HFFc6 (cell line): ENCODE measurements at regions not wholly inside any gene's neighbourhood (a gene's known extent, or its start where the extent isn't known, plus 50 kb on each side); places are given as distances from the start of the nearest gene placed in this dataset.

Experiments used
- DNase-seq: peaks from one replicate; pipeline ENCODE4 v3.0.0-alpha.2; 2018
- H3K27ac Mint-ChIP-seq: 2 replicates; pipeline ENCODE4 v1.8.0; 2020; ENCODE audit warnings: mild to moderate bottlenecking, mixed read lengths
- H3K27me3 Mint-ChIP-seq: 2 replicates; pipeline ENCODE4 v1.8.0; 2021; ENCODE audit warnings: mild to moderate bottlenecking, moderate library complexity, mixed read lengths; ENCODE audit not compliant: insufficient read depth
- H3K36me3 Mint-ChIP-seq: 2 replicates; pipeline ENCODE4 v1.8.0; 2021; ENCODE audit warnings: low read depth, mixed read lengths
- H3K4me1 Mint-ChIP-seq: 2 replicates; pipeline ENCODE4 v1.8.0; 2020; ENCODE audit warnings: low read depth, mixed read lengths
- H3K4me3 Mint-ChIP-seq: 2 replicates; pipeline ENCODE4 v1.8.0; 2020; ENCODE audit warnings: mild to moderate bottlenecking, moderate library complexity, mixed read lengths
- H3K9me3 Mint-ChIP-seq: 2 replicates; pipeline ENCODE4 v1.8.0; 2020; ENCODE audit warnings: mild to moderate bottlenecking, mixed read lengths
- TF ChIP-seq, protein P1 (sequence below): fragments of 200-600 bp; sonication (generic); IDR thresholded peaks from 2 replicates; pipeline ENCODE4 v1.5.0; 2021; ENCODE audit warnings: antibody characterized with exemption, mild to moderate bottlenecking

DNA sequence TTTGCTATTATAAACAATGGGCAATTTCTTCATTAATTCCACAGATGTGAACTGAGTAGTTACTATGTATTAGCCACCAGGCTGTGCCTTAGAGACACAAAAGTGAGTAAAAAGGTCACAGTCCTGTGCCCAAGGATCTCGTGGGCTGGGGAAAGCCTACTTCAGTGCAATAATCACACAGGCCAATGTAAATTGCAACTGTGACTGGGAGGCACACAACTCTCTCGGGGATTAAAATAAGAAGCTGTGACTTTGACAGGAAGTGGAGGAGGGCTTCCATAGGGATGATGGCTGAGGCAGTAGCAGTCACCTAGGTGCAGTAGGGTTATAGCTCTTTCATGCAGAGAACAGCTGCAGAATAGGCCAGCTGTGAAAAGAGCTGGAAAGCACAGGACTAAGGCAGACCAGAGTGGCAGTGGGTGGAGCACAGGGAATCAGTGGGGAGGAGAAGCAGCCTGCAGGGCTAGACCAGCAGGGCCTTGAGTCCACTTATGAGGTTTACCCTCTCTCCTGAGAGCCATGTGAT lies 121.9 kb downstream of the MAB21L3 start:
- TF ChIP-seq, protein P1, sequence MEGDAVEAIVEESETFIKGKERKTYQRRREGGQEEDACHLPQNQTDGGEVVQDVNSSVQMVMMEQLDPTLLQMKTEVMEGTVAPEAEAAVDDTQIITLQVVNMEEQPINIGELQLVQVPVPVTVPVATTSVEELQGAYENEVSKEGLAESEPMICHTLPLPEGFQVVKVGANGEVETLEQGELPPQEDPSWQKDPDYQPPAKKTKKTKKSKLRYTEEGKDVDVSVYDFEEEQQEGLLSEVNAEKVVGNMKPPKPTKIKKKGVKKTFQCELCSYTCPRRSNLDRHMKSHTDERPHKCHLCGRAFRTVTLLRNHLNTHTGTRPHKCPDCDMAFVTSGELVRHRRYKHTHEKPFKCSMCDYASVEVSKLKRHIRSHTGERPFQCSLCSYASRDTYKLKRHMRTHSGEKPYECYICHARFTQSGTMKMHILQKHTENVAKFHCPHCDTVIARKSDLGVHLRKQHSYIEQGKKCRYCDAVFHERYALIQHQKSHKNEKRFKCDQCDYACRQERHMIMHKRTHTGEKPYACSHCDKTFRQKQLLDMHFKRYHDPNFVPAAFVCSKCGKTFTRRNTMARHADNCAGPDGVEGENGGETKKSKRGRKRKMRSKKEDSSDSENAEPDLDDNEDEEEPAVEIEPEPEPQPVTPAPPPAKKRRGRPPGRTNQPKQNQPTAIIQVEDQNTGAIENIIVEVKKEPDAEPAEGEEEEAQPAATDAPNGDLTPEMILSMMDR = no peak
- DNase-seq = no peak
- Mint-ChIP-seq H3K27me3 (peaks cover 20% of the 10 kb centered on the region), H3K27ac (no peak overlapping the region), H3K36me3 (no peaks in the 10 kb centered on the region), H3K4me1 (no peaks in the 10 kb centered on the region), H3K4me3 (no peak overlapping the region), H3K9me3 (no peaks in the 10 kb centered on the region)

DNA sequence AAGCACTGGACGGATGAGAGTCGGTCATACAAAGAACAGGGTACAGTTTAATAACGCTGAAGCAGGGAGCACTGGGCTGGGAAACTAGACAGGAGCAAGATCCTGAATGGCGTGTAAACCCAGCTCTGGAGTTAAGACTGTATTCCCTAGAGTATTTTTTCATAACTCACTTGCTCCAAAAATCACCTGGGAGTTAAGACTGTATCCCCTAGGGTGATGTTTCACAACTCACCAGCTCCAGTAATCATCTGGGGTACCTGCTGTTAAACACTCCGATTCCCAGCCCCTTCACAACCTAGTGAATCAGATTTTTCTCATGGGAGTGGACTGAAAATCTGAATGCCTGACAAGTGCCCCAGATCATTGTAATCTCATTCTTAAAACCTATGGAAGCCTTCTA lies 123.2 kb downstream of the MAB21L3 start:
- Mint-ChIP-seq H3K9me3 (no peaks in the 10 kb centered on the region), H3K4me3 (no peak overlapping the region), H3K4me1 (no peaks in the 10 kb centered on the region), H3K27ac (no peak overlapping the region), H3K27me3 (peaks cover 23% of the 10 kb centered on the region), H3K36me3 (no peaks in the 10 kb centered on the region)
- DNase-seq = no peak
- TF ChIP-seq, protein P1 = no peak

DNA sequence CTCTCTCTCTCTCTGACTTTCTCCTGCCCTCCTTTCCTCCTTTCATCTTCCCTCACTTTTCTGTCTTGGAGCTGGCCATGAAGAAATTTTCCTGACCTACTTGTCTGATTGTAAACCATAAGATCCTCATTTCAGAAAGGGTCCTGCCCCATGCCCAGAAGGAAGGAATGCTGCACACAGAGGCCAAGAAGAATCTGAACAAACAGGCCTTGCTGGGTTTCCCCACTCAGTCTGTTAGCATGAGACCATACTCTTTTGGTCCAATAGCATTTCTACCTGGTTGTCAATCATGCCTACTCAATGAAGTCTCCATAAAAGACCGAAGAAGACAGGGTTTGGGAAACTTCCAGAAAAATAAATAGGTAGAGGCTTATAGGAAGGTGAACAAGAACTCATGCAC lies 128.7 kb downstream of the MAB21L3 start:
- no peaks in the 10 kb centered on the region for H3K36me3 Mint-ChIP-seq
- H3K27ac Mint-ChIP-seq = no peak overlapping the region
- H3K4me3 Mint-ChIP-seq = no peak overlapping the region
- TF ChIP-seq, protein P1 = no peak
- no peaks in the 10 kb centered on the region for H3K4me1 Mint-ChIP-seq
- H3K27me3 Mint-ChIP-seq = peaks cover 22% of the 10 kb centered on the region
- no peak for DNase-seq
- H3K9me3 Mint-ChIP-seq = no peaks in the 10 kb centered on the region

DNA sequence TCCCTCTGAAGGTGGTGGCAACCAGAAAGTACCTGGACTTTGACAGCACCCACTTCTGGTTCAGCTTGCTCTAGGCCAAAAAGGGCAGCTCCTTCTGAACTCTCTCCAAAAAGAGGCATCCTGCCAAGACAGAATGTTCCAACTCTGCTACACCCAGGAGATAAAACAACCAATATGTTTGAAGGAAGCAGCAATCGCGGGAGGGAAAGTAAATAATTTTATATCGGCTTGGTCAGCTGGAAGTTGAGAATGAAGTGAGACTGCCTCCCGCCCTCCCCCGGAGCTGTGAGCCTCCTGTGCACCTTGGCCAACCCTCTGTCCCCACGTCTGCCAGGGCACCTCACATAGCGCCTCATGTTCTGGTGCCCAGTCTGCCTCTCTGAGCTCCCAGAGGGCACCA lies 130.3 kb upstream of the ATP1A1 start:
- Mint-ChIP-seq H3K27me3 (peaks cover 24% of the 10 kb centered on the region), H3K4me1 (no peaks in the 10 kb centered on the region), H3K27ac (no peak overlapping the region), H3K9me3 (no peaks in the 10 kb centered on the region), H3K36me3 (no peaks in the 10 kb centered on the region), H3K4me3 (no peak overlapping the region)
- TF ChIP-seq, protein P1 = no peak
- DNase-seq = no peak

DNA sequence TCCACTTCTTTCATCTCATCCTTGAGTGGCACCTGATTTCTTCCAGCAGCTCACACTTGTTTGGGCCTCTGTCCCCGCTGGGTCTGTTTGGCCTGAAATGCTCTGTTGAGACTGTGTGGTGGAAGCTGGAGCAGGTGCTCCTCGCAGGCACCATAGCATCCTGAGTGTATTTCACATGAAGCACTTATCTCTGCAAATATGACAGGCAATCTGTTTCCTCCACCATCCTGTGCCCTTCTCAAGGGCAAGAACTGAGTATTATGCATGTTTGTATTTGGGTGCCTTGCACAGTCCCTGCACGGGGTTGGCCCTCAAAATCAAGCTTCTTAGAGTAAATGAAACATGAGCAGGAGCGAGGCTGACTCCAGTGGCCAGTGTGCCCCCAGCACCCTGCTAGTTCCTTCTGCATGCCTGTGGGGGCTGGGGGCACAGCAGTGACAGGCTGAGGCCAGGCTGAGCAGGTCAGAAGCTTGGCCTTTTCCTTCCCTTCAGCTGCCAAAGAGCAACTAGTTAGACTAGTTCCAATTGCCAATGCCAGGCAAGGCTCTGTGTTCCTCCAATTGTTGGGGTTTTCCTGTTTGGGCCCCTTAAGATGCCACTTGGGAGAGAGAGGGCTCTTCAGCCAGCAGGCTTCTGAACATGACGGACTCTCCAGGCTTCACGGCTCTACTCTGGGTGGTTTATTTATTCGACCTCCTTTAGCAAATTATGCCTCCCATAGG lies 129.6 kb upstream of the ATP1A1 start:
- no peak overlapping the region for H3K27ac Mint-ChIP-seq

More for the DNA sequence above, 129.6 kb upstream of the ATP1A1 start:
- Mint-ChIP-seq H3K4me1 (no peaks in the 10 kb centered on the region), H3K36me3 (no peaks in the 10 kb centered on the region), H3K4me3 (no peak overlapping the region), H3K27me3 (peaks cover 24% of the 10 kb centered on the region), H3K9me3 (no peaks in the 10 kb centered on the region)
- DNase-seq = no peak
- TF ChIP-seq, protein P1 = no peak
